H1 (cell line): ENCODE measurements at regions not wholly inside any gene's neighbourhood (a gene's known extent, or its start where the extent isn't known, plus 50 kb on each side); places are given as distances from the start of the nearest gene placed in this dataset.

Experiments
- CTCF ChIA-PET: fragments of 300-600 bp; sonication (Branson Sonifier 250); formaldehyde crosslinking; loops from one replicate; lab custom pipeline; 2021; ENCODE audit not compliant: partially characterized antibody; lab: Charles Lee
- POLR2A ChIA-PET: fragments of 300-600 bp; sonication (Branson Sonifier 250); formaldehyde crosslinking; loops from one replicate; lab custom pipeline; 2021; ENCODE audit warnings: inconsistent platforms; ENCODE audit not compliant: partially characterized antibody; lab: Charles Lee
- DNase-seq, 2 experiments: peaks; one replicate each; pipeline versions ENCODE4 v3.0.0 to v3.0.0-alpha.2; 2010 to 2022; ENCODE audit warnings: low spot score in 2 of 2, low read depth in 1 of 2, mixed read lengths in 1 of 2
- FAIRE-seq: peaks from 2 replicates; lab custom pipeline; 2011; peaks lifted over from hg19 to GRCh38; lab: Jason Lieb, UNC
- H2AFZ ChIP-seq: 2 replicates; pipeline ENCODE4 v1.8.1; 2012; ENCODE audit warnings: low read length, inconsistent platforms
- H2AK5ac ChIP-seq: 2 replicates; pipeline ENCODE4 v1.6.1; 2013; ENCODE audit warnings: low read depth, low read length
- H2BK120ac ChIP-seq: replicated peaks from 2 replicates; pipeline ENCODE3; 2013; ENCODE audit warnings: low read depth, low read length, inconsistent platforms
- H2BK12ac ChIP-seq: 2 replicates; pipeline ENCODE4 v1.6.1; 2013; ENCODE audit warnings: low read depth, low read length
- H2BK15ac ChIP-seq: 2 replicates; pipeline ENCODE4 v1.6.1; 2013; ENCODE audit warnings: low read length
- H2BK20ac ChIP-seq: 2 replicates; pipeline ENCODE4 v1.6.1; 2013; ENCODE audit warnings: low read length
- H2BK5ac ChIP-seq: 2 replicates; pipeline ENCODE4 v1.6.1; 2013; ENCODE audit warnings: low read depth, low read length
- H3K14ac ChIP-seq: 2 replicates; pipeline ENCODE4 v1.6.1; 2013; ENCODE audit warnings: inconsistent platforms; ENCODE audit not compliant: insufficient read length
- H3K18ac ChIP-seq: 2 replicates; pipeline ENCODE4 v1.6.1; 2013; ENCODE audit warnings: low read length; ENCODE audit errors: extremely low read depth
- H3K23ac ChIP-seq: 2 replicates; pipeline ENCODE4 v1.6.1; 2013; ENCODE audit warnings: inconsistent platforms; ENCODE audit not compliant: insufficient read length
- H3K23me2 ChIP-seq: 2 replicates; pipeline ENCODE4 v1.6.1; 2013; ENCODE audit warnings: low read depth, low read length
- H3K27ac ChIP-seq: 2 replicates; pipeline ENCODE4 v1.6.1; 2011; ENCODE audit warnings: low read depth, low read length, inconsistent platforms
- H3K27me3 ChIP-seq, 4 experiments: replicated peaks in 1 of 4; 1 replicate in 1 of 4; 2 replicates in 3 of 4; pipeline versions ENCODE4 v1.6.1 to v1.8.1; 2011 to 2013; ENCODE audit warnings: low read length in 3 of 4, mild to moderate bottlenecking in 3 of 4, inconsistent platforms in 2 of 4, mixed read lengths in 2 of 4, moderate library complexity in 1 of 4; ENCODE audit not compliant: control insufficient read depth in 3 of 4, insufficient read depth in 3 of 4; ENCODE audit errors: extremely low read depth in 1 of 4
- H3K36me3 ChIP-seq, 4 experiments: 2 replicates each; pipeline versions ENCODE4 v1.6.1 to v1.8.1; 2011 to 2013; ENCODE audit warnings: mild to moderate bottlenecking in 4 of 4, low read length in 3 of 4, moderate library complexity in 2 of 4, control low read depth in 1 of 4, inconsistent platforms in 1 of 4; ENCODE audit not compliant: insufficient read depth in 4 of 4, control insufficient read depth in 2 of 4
- H3K4ac ChIP-seq: replicated peaks from 2 replicates; pipeline ENCODE3; 2013; ENCODE audit warnings: low read length, low read depth, mixed read lengths, inconsistent platforms; ENCODE audit not compliant: insufficient read length
- H3K4me1 ChIP-seq, 4 experiments: replicated peaks in 1 of 4; 1 replicate in 1 of 4; 2 replicates in 3 of 4; pipeline versions ENCODE4 v1.6.1 to v1.8.1; 2011 to 2013; ENCODE audit warnings: low read length in 3 of 4, inconsistent platforms in 2 of 4, mixed read lengths in 1 of 4; ENCODE audit not compliant: insufficient read depth in 4 of 4, control insufficient read depth in 3 of 4
- H3K4me2 ChIP-seq, 2 experiments: 2 replicates each; pipeline versions ENCODE4 v1.6.1 to v1.8.1; 2011 to 2013; ENCODE audit warnings: low read depth in 2 of 2, low read length in 2 of 2, control low read depth in 1 of 2, inconsistent platforms in 1 of 2, mild to moderate bottlenecking in 1 of 2; ENCODE audit not compliant: insufficient read depth in 1 of 2
- H3K4me3 ChIP-seq, 4 experiments: fragments of 200-600, 300-600 bp in 1 of 4; sonication (generic), shearing (Covaris generic), sonication (Bioruptor Twin) in 1 of 4; 2 replicates each; pipeline versions ENCODE4 v1.5.1 to v1.8.1; 2011 to 2016; ENCODE audit warnings: low read length in 4 of 4, low read depth in 3 of 4, control low read depth in 2 of 4, inconsistent platforms in 2 of 4, mild to moderate bottlenecking in 2 of 4, mixed read lengths in 1 of 4, moderate library complexity in 1 of 4; ENCODE audit not compliant: insufficient read depth in 2 of 4; ENCODE audit errors: extremely low read depth in 1 of 4
- H3K56ac ChIP-seq: replicated peaks from 2 replicates; pipeline ENCODE3; 2013; ENCODE audit warnings: low read depth, mild to moderate bottlenecking, mixed read lengths, low read length, inconsistent platforms; ENCODE audit not compliant: insufficient read length
- H3K79me1 ChIP-seq: 2 replicates; pipeline ENCODE4 v1.6.1; 2013; ENCODE audit warnings: low read depth, low read length, control low read depth
- H3K79me2 ChIP-seq, 2 experiments: 2 replicates each; pipeline versions ENCODE4 v1.6.1 to v1.8.1; 2012 to 2013; ENCODE audit warnings: low read length in 2 of 2, mild to moderate bottlenecking in 2 of 2, inconsistent platforms in 1 of 2; ENCODE audit not compliant: insufficient read depth in 2 of 2, control insufficient read depth in 1 of 2
- H3K9ac ChIP-seq, 4 experiments: replicated peaks in 1 of 4; 1 replicate in 1 of 4; 2 replicates in 3 of 4; pipeline versions ENCODE4 v1.6.1 to v1.8.1; 2011 to 2013; ENCODE audit warnings: low read depth in 3 of 4, low read length in 3 of 4, control low read depth in 2 of 4, mild to moderate bottlenecking in 2 of 4, moderate library complexity in 2 of 4, inconsistent platforms in 1 of 4; ENCODE audit errors: extremely low read depth in 1 of 4
- H3K9me3 ChIP-seq, 2 experiments: 2 replicates each; pipeline versions ENCODE4 v1.6.1 to v1.8.1; 2012 to 2013; ENCODE audit warnings: mild to moderate bottlenecking in 2 of 2, moderate library complexity in 2 of 2, control low read depth in 1 of 2, inconsistent platforms in 1 of 2, low read depth in 1 of 2, low read length in 1 of 2, mixed read lengths in 1 of 2; ENCODE audit not compliant: insufficient read depth in 2 of 2
- H4K20me1 ChIP-seq, 2 experiments: replicated peaks in 1 of 2; 2 replicates each; pipeline versions ENCODE3 to v1.8.1; 2011 to 2013; ENCODE audit warnings: inconsistent platforms in 2 of 2, low read length in 2 of 2, mild to moderate bottlenecking in 1 of 2; ENCODE audit not compliant: insufficient read depth in 2 of 2, control insufficient read depth in 1 of 2
- H4K5ac ChIP-seq: 2 replicates; pipeline ENCODE4 v1.6.1; 2013; ENCODE audit warnings: low read length, low read depth, mixed read lengths, inconsistent platforms; ENCODE audit not compliant: insufficient read length
- H4K8ac ChIP-seq: 2 replicates; pipeline ENCODE4 v1.8.0; 2013; ENCODE audit warnings: mild to moderate bottlenecking, moderate library complexity, low read length, inconsistent platforms; ENCODE audit not compliant: insufficient read depth; ENCODE audit errors: extremely low read depth
- H4K91ac ChIP-seq: replicated peaks from 2 replicates; pipeline ENCODE3; 2013; ENCODE audit warnings: low read length, mixed read lengths, inconsistent platforms; ENCODE audit not compliant: insufficient read length
- CBX8 ChIP-seq: fragments of 300-800, 300-1000 bp; sonication (generic); IDR thresholded peaks from 2 replicates; pipeline ENCODE4 v1.7.1; 2016; ENCODE audit warnings: low read depth, low read length, borderline replicate concordance
- HDAC2 ChIP-seq, 2 experiments: fragments of 300-600 bp in 1 of 2; sonication (generic) in 1 of 2; IDR thresholded peaks; 2 replicates each; pipeline ENCODE4 v1.6.1; 2011 to 2012; ENCODE audit warnings: low read depth in 2 of 2, low read length in 2 of 2, mild to moderate bottlenecking in 2 of 2, moderate library complexity in 2 of 2, borderline replicate concordance in 1 of 2, inconsistent platforms in 1 of 2
- NRF1 ChIP-seq: IDR thresholded peaks from 2 replicates; pipeline ENCODE4 v1.6.1; 2011; ENCODE audit warnings: mild to moderate bottlenecking, low read depth, low read length, improper control_type of control experiment
- RFX5 ChIP-seq: IDR thresholded peaks from 2 replicates; pipeline ENCODE4 v1.6.1; 2011; ENCODE audit warnings: low read depth, low read length, improper control_type of control experiment, borderline replicate concordance
- TAF1 ChIP-seq: IDR thresholded peaks from 2 replicates; pipeline ENCODE4 v1.6.1; 2011; ENCODE audit warnings: mild to moderate bottlenecking, low read depth, low read length
- TBP ChIP-seq: IDR thresholded peaks from 2 replicates; pipeline ENCODE4 v1.6.1; 2011; ENCODE audit warnings: low read depth, low read length, improper control_type of control experiment
- WGBS, 2 experiments: shearing (Covaris generic) in 1 of 2; methylation state at CpG; one replicate each; pipeline versions ENCODE4 v1.1.6 to v1.1.7; 2013 to 2015; ENCODE audit warnings: low lambda C conversion rate in 2 of 2, mixed read lengths in 2 of 2, inconsistent platforms in 1 of 2, low coverage in 1 of 2, missing lambda C conversion rate in 1 of 2; ENCODE audit not compliant: insufficient replicate concordance in 2 of 2, insufficient coverage in 1 of 2, insufficient read length in 1 of 2; ENCODE audit errors: extremely low coverage in 1 of 2, missing lambda C conversion rate in 1 of 2; 5-methylcytosine and 5-hydroxymethylcytosine counted together

DNA sequence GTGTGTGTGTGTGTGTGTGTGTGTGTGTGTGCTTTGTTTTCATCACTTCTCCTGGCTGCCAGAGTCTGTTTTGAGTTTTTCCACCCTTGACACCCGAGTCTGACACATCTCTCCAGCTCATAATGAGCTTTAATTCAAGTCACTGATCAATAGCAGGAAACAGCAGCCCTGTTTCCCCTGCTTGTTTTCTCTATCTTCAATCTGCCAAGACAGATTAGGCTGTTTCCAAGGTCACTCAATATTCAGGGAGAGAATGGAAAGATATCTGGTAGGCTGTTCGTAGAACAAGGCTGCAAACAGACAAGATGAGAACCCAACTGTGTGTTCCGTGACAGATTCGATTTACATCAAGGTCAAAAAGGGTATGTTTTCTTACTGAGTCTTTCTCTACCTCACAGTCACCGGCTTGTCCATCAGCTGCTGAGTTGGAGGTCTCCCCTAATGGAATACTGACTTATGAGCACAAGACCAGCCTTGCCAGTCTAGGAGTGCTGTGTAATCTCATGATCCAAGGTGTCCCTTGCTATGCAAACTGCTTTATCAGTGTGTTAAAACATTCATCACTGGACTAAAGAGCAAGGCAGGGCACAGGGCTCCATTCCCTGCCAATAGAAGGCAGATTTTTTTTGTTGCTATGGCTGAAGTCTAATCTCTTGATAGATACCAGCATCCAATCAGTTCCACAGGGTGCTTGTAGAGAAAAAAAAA, 187.9 kb upstream of the LMCD1 start:
- Histone ChIP-seq H3K27ac (no peak overlapping the region), H3K79me2 (no peaks in the 10 kb centered on the region)
- TF ChIP-seq HDAC2 (IDR thresholded peaks at IDR 0.05; ENCODE audit: borderline replicate concordance in 1 of 2, low read depth in 2 of 2, low read length in 2 of 2): no peak
- no peak for TF ChIP-seq TAF1
- no peak for TF ChIP-seq NRF1
- TF ChIP-seq RFX5: no peak
- TF ChIP-seq CBX8: no peak
- no peak for TF ChIP-seq TBP

More for the DNA sequence above, 187.9 kb upstream of the LMCD1 start:
- Histone ChIP-seq H2BK5ac (no peak overlapping the region), H3K4me2 (no peak overlapping the region), H4K8ac (no peak overlapping the region), H3K36me3 (no peaks in the 10 kb centered on the region), H2AFZ (no peak overlapping the region), H3K23ac (no peak overlapping the region), H4K91ac (no peak overlapping the region), H3K56ac (no peak overlapping the region), H3K27me3 (no peaks in the 10 kb centered on the region), H3K4me1 (peaks cover 0 to 6% (median 2%) of the 10 kb centered on the region in 4 experiments; a peak in 4 of 7 replicates), H2BK15ac (no peak overlapping the region), H3K9me3 (0 out of 4 replicates have a peak, but pooled peaks cover 0 to 5% of the 10 kb centered on the region in 2 experiments), H2BK20ac (no peak overlapping the region), H3K9ac (no peak overlapping the region), H3K79me1 (no peaks in the 10 kb centered on the region), H2BK120ac (no peak overlapping the region), H3K23me2 (no peaks in the 10 kb centered on the region), H3K14ac (no peak overlapping the region), H2BK12ac (no peak overlapping the region), H3K18ac (no peak overlapping the region), H3K4ac (no peak overlapping the region), H2AK5ac (no peak overlapping the region), H4K5ac (no peak overlapping the region), H4K20me1 (no peaks in the 10 kb centered on the region), H3K4me3 (no peak overlapping the region)
- ChIA-PET POLR2A (no interaction called here), CTCF (interaction anchor here (1.0 kb wide), 1 partner anchor 12 kb away, joined by 5 read pairs; no protein-coding TSS in a partner anchor)
- WGBS, 2 experiments: 88% methylated on average over 5 of the region's 5 CpGs; no CpG with 5 or more reads in 1 of the 2 experiments
- DNase-seq (no peak), FAIRE-seq (no peak)
